DND-41 (cell line): ENCODE measurements at regions not wholly inside any gene's neighbourhood (a gene's known extent, or its start where the extent isn't known, plus 50 kb on each side); places are given as distances from the start of the nearest gene placed in this dataset.

Source experiments
- ATAC-seq: fragments of 200-7000 bp; cut with Tn5 transposase; 3 replicates; pipeline ENCODE4 v1.9.1; 2021; ENCODE audit warnings: low read depth; ENCODE audit not compliant: insufficient read depth
- DNase-seq: peaks from one replicate; pipeline ENCODE4 v3.0.0-alpha.2; 2020
- H2AFZ ChIP-seq: 2 replicates; pipeline ENCODE4 v1.6.0; 2012; ENCODE audit warnings: low read depth, low read length
- H3K27ac ChIP-seq: 2 replicates; pipeline ENCODE4 v1.5.1; 2012; ENCODE audit warnings: low read length, inconsistent platforms
- H3K27me3 ChIP-seq: fragments of 200-600 bp; sonication (generic); 2 replicates; pipeline ENCODE4 v1.6.0; 2012; ENCODE audit warnings: low read length, mild to moderate bottlenecking, inconsistent platforms; ENCODE audit not compliant: insufficient read depth, poor library complexity
- H3K36me3 ChIP-seq: 2 replicates; pipeline ENCODE4 v1.5.1; 2012; ENCODE audit warnings: low read length, inconsistent platforms; ENCODE audit not compliant: insufficient read depth
- H3K4me1 ChIP-seq: 2 replicates; pipeline ENCODE4 v1.5.1; 2012; ENCODE audit warnings: mild to moderate bottlenecking, low read length; ENCODE audit not compliant: insufficient read depth
- H3K4me2 ChIP-seq: 2 replicates; pipeline ENCODE4 v1.6.0; 2012; ENCODE audit warnings: mild to moderate bottlenecking, moderate library complexity, low read length, inconsistent platforms; ENCODE audit not compliant: insufficient read depth
- H3K4me3 ChIP-seq, 2 experiments: fragments of 200-600 bp in 1 of 2; shearing (Covaris generic) in 1 of 2; 2 replicates each; pipeline ENCODE4 v1.5.1; 2012 to 2016; ENCODE audit warnings: inconsistent platforms in 2 of 2, low read length in 2 of 2, mild to moderate bottlenecking in 2 of 2, low read depth in 1 of 2, moderate library complexity in 1 of 2
- H3K79me2 ChIP-seq: 2 replicates; pipeline ENCODE4 v1.6.0; 2012; ENCODE audit warnings: low read length, inconsistent platforms; ENCODE audit not compliant: insufficient read depth
- H3K9ac ChIP-seq: 2 replicates; pipeline ENCODE4 v1.6.0; 2012; ENCODE audit warnings: low read depth, mild to moderate bottlenecking, inconsistent platforms, low read length, moderate library complexity
- H3K9me3 ChIP-seq: 2 replicates; pipeline ENCODE4 v1.5.1; 2012; ENCODE audit warnings: low read length, moderate library complexity, mild to moderate bottlenecking, inconsistent platforms; ENCODE audit not compliant: insufficient read depth, severe bottlenecking
- H4K20me1 ChIP-seq: 2 replicates; pipeline ENCODE4 v1.6.0; 2012; ENCODE audit warnings: low read length; ENCODE audit not compliant: insufficient read depth
- EZH2 ChIP-seq: IDR thresholded peaks from 3 replicates; pipeline ENCODE4 v1.6.1; 2012; ENCODE audit warnings: borderline replicate concordance, low read depth, mild to moderate bottlenecking, moderate library complexity, low read length, inconsistent platforms; ENCODE audit not compliant: severe bottlenecking
- TF ChIP-seq, protein P1 (sequence below): IDR thresholded peaks from 2 replicates; pipeline ENCODE4 v1.5.1; 2012; ENCODE audit warnings: borderline replicate concordance, low read length, moderate library complexity, mild to moderate bottlenecking; ENCODE audit not compliant: poor library complexity, severe bottlenecking; ENCODE audit errors: extremely low read depth

DNA sequence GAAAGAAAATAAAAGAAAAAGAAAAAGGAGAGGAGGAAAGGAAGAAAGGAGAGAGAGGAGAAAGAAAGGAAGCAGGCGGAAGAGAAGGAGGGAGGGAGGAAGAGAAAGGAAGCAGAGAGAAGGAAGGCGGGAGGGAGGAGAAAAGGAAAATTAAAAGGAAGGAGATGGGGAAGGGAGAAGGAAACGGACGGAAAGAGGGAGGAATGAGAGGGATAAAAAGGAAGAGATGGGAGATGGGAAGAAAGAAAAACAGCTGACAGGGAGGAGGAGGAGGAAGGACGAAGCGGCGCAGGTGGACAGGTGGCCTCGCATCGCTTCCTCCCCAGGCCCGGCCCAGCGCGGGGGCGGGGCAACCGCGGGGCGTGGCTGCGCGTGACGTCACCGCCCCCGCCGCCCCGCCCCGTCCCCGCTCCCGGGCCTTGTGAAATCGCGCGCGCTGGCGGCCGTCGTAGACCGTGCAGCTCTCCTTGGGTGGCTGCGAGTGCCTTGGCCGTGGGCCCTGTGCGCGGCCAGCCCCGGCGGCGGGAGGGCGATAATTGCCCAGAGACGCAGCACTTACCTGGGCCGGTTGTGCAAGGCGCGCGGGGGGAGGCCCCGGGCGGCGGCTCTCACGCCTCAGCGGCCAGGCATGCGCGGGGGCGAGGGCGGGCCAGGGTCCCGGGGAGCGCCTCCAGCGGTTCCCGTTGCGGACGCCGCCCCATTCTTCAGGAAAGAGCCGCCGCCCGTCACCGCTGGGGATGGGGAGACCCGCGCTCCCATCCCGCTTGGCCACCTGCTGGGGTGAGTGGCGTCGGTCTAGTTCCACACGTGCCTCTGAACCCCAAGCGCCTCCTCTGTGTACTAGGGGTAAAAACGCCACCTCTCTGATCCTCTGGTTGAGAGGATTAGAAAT, 49.6 kb upstream of the FOXE1 start:
- H4K20me1 ChIP-seq = no peaks in the 10 kb centered on the region
- ATAC-seq (no peak), DNase-seq (no peak)
- H3K9me3 ChIP-seq = no peaks in the 10 kb centered on the region
- H3K27ac ChIP-seq = no peak overlapping the region
- H3K4me1 ChIP-seq = no peaks in the 10 kb centered on the region
- no peaks in the 10 kb centered on the region for H3K27me3 ChIP-seq
- H3K4me2 ChIP-seq = no peak overlapping the region
- H3K36me3 ChIP-seq = no peaks in the 10 kb centered on the region
- no peak overlapping the region for H3K4me3 ChIP-seq
- TF ChIP-seq, protein P1, sequence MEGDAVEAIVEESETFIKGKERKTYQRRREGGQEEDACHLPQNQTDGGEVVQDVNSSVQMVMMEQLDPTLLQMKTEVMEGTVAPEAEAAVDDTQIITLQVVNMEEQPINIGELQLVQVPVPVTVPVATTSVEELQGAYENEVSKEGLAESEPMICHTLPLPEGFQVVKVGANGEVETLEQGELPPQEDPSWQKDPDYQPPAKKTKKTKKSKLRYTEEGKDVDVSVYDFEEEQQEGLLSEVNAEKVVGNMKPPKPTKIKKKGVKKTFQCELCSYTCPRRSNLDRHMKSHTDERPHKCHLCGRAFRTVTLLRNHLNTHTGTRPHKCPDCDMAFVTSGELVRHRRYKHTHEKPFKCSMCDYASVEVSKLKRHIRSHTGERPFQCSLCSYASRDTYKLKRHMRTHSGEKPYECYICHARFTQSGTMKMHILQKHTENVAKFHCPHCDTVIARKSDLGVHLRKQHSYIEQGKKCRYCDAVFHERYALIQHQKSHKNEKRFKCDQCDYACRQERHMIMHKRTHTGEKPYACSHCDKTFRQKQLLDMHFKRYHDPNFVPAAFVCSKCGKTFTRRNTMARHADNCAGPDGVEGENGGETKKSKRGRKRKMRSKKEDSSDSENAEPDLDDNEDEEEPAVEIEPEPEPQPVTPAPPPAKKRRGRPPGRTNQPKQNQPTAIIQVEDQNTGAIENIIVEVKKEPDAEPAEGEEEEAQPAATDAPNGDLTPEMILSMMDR = no peak
- no peak for TF ChIP-seq EZH2
- no peak overlapping the region for H2AFZ ChIP-seq
- no peaks in the 10 kb centered on the region for H3K79me2 ChIP-seq
- H3K9ac ChIP-seq = no peak overlapping the region
